ENCODE measurements at regions not wholly inside any gene's neighbourhood (a gene's known extent, or its start where the extent isn't known, plus 50 kb on each side); places are given as distances from the start of the nearest gene placed in this dataset.

GRCh38 chr12:92440072-92440471, 262.7 kb upstream of the PLEKHG7 start:
- TF ChIP-seq CTCF (IDR thresholded peaks at IDR 0.05) (no peak), POLR2A (IDR thresholded peaks at IDR 0.05) (no peak)

Measured in thyroid gland (tissue), 4 donors.